NCI-H146 treated with DMSO at 0.1 percent for 48 hours (cell line): ENCODE measurements at regions not wholly inside any gene's neighbourhood (a gene's known extent, or its start where the extent isn't known, plus 50 kb on each side); places are given as distances from the start of the nearest gene placed in this dataset.

ENCODE experiments used
- DNase-seq: peaks from one replicate; lab custom pipeline; 2025; ENCODE audit not compliant: unreplicated experiment; lab: John Stamatoyannopoulos, UW

DNA sequence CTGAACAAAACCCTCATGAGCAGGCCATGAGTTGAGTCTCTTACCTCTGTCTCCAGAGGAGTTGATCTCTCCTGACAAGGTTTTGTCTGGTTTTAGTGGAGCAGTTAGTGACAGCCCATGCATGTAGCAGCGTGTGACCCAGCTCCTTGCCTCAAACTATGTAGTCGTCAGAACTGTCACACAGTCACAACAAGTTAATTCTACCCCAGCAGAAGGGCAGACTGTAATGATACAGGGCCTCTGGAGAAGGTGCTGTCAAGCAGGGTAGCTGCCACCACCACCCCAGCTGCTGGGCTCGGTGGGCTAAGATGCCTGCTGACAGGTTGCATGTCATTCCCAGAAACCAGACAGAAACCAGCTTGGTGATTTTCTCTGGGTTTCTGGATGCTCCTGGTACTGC lies 194.5 kb downstream of the PSAT1 start:
- DNase-seq: no peak

DNA sequence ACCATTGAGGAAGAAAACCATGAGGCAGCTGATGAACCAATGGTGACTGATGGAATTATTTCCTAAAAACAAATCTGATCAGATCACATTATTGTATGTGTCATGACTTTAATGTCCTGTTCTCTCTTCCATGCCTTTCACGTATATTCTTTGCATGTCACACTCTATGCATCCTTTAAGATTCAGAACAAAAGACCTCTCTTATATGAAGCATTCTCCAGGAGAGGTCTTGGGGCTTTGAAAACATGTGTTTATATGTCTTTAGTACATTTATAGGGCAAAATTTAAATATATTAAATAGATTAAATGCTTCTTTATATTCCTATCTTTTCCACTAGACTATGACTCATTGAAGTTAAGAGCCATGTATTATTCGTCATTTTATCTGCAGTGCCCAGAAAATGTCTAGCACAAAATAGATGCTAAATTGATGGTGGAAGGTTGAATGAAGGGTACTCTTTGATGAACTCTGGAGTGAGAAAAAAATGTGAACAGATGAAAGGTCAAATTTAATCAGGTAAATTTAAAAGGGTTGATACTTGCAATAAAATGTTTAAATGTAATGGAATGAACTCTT lies 196.3 kb downstream of the PSAT1 start:
- no peak for DNase-seq

DNA sequence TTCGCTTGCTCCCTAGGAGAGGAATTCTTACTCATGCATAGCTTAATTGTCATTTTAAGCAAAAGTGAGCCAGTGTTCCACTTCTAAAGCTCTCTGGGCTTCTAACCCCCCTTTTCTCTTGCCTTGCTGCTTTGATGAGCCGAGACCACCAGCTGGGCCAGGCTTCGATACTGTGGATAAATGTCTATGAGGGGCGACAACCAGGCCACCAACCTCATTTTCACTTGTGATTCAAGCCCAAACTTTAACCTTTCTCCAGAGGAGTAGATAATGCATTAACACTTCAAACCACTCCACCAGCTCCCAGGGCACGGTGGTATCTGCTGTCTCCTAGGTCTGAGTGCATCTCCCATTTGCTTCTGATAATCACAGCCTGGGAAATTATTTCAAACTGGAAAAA lies 205.6 kb downstream of the PSAT1 start:
- DNase-seq: no peak

- no peak for DNase-seq
Measured at GRCh38 chr9:78505546-78505945, 208.6 kb downstream of the PSAT1 start.

DNA sequence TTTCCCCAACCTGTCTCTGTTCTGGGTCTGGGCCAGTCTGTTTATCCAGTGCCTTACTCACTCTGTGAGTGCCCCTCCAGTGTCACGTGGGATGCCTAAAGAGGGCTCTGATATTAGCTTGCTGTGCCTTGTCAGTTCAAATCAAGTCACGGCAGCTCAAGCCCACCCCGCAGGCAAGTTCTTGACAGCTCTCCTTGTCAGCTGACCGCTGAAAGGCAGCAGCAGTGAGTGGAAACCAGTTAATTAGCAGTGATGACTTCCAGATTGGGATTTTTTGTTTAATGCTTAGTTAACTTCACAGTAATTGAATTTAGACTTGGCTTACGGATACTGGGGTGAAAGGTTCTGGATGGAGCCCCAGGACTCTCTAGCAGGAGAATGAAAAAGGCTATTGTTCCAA lies 210.1 kb downstream of the PSAT1 start:
- no peak for DNase-seq

DNA sequence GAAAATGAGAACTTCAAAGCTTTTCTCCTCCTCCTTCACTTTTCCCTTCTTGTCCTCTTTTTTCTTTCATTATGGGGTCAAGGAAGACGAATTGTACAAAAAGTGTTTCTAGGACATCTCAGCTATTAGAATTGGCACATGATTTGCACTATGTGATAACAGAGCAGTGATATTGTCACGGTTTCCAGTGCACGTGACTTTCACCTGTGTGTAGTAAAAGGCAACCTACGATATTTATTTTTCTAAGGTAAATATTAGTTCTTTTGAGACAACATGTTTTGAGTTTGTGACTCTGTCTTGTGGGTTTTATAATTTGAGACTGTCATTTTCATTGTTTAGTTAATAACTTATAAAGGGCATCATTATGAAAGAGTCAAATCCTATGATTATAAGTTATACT lies 213.1 kb downstream of the PSAT1 start:
- DNase-seq: no peak

DNA sequence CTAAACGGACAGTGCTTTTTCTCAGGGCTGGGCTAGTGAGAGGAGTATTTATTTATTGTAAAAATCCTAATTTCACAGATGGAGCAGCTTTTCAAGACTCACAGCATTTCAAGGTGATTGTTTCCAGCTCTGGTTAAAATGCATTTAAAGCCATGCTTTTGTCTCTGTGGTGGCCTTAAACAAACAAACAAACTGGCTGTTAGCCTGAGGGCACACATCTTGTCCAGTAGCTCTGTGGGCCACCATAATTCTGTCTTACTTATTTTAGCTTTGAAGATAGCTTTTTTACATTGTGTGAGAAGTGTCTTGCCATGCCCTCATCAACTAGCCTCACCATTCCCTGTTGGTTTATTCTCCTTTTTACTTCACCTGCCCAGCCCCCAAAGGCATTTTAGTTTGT lies 218.2 kb downstream of the PSAT1 start:
- no peak for DNase-seq

- DNase-seq: no peak
Measured at GRCh38 chr9:78519786-78520185, 222.9 kb downstream of the PSAT1 start.

- DNase-seq: no peak
Measured at GRCh38 chr9:78521680-78522079, 224.8 kb downstream of the PSAT1 start.

GRCh38 chr9:78525986-78526560 lies 229.1 kb downstream of the PSAT1 start:
- DNase-seq: no peak

- no peak for DNase-seq
Measured at GRCh38 chr9:78533500-78533899, 236.6 kb downstream of the PSAT1 start.

GRCh38 chr9:78539188-78539587 lies 242.3 kb downstream of the PSAT1 start:
- no peak for DNase-seq

- DNase-seq: no peak
Measured at GRCh38 chr9:78539904-78540303, 243.0 kb downstream of the PSAT1 start.

GRCh38 chr9:78541868-78542443 lies 245.0 kb downstream of the PSAT1 start:
- no peak for DNase-seq

DNA sequence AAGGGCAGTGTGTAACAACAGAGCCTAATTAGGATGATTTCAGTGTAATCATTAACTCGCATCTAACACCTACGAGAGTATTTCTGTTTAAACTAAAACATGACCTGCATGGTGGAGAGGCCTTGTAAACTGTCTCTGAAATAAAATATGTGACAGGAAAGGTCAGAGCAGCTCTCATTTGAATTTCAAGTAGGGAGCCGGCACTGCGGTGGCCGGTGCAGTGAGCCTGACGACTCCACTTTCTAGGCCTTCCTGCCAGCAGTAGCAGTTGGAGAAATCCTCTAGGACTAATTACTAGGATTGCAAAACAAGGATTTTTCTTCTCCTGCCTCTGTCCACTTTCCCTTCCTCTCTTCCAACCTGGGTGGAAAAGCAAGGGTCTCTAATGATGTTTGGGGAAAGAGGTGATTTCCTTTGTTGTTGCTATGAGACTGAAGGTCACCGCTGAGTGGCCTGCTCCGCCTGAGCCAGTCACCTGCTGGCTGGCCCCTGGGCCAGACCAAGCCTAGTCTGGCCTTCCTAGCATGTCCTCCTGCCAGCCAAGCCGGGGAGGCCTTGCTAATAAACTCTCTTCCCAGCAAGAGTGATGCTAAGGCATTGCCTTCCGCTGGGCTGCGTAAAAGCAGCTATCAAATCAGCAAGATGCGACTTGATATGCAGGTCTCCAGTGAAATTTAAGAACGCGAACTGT lies 245.7 kb downstream of the PSAT1 start:
- DNase-seq: no peak

GRCh38 chr9:78543353-78543752 lies 246.4 kb downstream of the PSAT1 start:
- DNase-seq: no peak

- no peak for DNase-seq
Measured at GRCh38 chr9:78544230-78544629, 247.3 kb downstream of the PSAT1 start.

GRCh38 chr9:78547831-78548230 lies 250.9 kb downstream of the PSAT1 start:
- no peak for DNase-seq

GRCh38 chr9:78548670-78549069 lies 251.7 kb downstream of the PSAT1 start:
- DNase-seq: no peak

GRCh38 chr9:78549711-78550110 lies 252.8 kb downstream of the PSAT1 start:
- DNase-seq: no peak

DNA sequence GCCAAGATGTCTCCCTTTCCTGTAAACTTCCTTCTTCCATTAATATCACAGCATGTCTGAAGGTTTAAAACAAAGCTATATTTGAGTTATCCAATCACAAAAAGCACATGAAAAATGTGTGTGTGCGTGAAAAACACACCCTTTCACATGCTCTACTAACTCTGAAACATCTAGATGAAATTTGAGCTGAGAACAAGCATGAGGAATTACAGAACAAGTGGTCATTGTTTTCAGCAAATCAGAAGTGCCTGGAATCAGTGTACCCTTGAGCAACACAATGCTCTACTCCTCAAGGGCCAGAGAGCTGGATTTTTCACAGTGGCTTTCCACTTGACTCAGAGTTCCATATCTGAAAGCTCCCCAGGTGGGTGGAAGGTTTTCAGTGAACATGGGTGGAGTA lies 255.9 kb downstream of the PSAT1 start:
- DNase-seq: no peak

- DNase-seq: no peak
Measured at GRCh38 chr9:78557540-78557939, 260.6 kb downstream of the PSAT1 start.
